IPS-15b (cell line): ENCODE measurements at regions not wholly inside any gene's neighbourhood (a gene's known extent, or its start where the extent isn't known, plus 50 kb on each side); places are given as distances from the start of the nearest gene placed in this dataset.
A peak's percentile ranks its signal among the peaks of the same experiment; 100 is the strongest.

Source experiments
- H3K27me3 ChIP-seq: one replicate; pipeline ENCODE4 v1.6.1; 2013; ENCODE audit warnings: low read length; ENCODE audit not compliant: control insufficient read depth, insufficient read depth
- H3K36me3 ChIP-seq: one replicate; pipeline ENCODE4 v1.6.1; 2013; ENCODE audit warnings: low read length; ENCODE audit not compliant: control insufficient read depth, insufficient read depth
- H3K4me1 ChIP-seq: one replicate; pipeline ENCODE4 v1.6.1; 2013; ENCODE audit warnings: mild to moderate bottlenecking, low read length; ENCODE audit not compliant: control insufficient read depth, insufficient read depth
- H3K4me3 ChIP-seq: one replicate; pipeline ENCODE4 v1.5.1; 2013; ENCODE audit warnings: low read depth, low read length
- H3K9ac ChIP-seq: one replicate; pipeline ENCODE4 v1.6.1; 2013; ENCODE audit warnings: low read depth, mild to moderate bottlenecking, low read length
- H3K9me3 ChIP-seq: one replicate; pipeline ENCODE4 v1.6.1; 2013; ENCODE audit warnings: mild to moderate bottlenecking, low read length; ENCODE audit not compliant: control insufficient read depth, insufficient read depth

DNA sequence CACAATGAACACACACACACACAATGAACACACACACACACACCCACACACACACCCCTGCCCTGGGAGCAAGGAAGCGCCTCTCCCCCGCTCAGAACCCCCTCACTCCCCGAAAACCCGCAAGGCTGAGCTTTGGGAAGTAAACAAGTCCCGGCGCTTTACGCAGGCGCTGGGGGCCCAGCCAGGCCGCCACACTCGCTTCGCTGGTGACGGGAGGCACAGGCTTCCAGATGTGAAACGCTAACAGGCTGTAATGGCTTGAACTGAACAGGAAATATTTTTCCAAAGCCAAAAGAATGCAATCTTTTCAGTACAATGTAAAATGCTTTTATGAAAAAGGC is 122.7 kb upstream of the IGF1R start:
- Histone ChIP-seq H3K36me3 (no peaks in the 10 kb centered on the region), H3K27me3 (no peaks in the 10 kb centered on the region), H3K9me3 (no peaks in the 10 kb centered on the region), H3K4me3 (no peak overlapping the region), H3K9ac (no peak overlapping the region), H3K4me1 (peaks cover 2% of the 10 kb centered on the region)

DNA sequence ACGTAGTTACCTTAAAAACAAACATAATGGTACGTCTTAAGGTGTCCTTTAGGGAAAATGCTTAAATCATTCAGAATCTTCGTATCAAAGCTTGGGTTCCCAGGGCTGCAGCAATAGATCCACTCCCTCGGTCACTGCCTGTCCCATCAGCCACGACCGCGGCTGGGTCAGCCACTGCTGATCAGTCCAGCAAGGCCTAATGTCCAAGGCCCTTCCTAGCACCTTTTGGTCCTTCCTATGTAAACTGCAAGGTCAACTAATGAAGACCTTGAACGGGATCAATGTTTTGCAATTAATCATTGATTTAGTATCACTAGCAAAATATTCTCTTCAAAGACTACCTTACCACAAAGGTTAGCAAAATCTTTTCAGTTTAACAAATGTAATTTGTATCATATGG is 122.2 kb upstream of the IGF1R start:
- Histone ChIP-seq H3K4me1 (peaks cover 2% of the 10 kb centered on the region), H3K36me3 (no peaks in the 10 kb centered on the region), H3K4me3 (no peak overlapping the region), H3K9me3 (no peaks in the 10 kb centered on the region), H3K27me3 (no peaks in the 10 kb centered on the region), H3K9ac (no peak overlapping the region)

DNA sequence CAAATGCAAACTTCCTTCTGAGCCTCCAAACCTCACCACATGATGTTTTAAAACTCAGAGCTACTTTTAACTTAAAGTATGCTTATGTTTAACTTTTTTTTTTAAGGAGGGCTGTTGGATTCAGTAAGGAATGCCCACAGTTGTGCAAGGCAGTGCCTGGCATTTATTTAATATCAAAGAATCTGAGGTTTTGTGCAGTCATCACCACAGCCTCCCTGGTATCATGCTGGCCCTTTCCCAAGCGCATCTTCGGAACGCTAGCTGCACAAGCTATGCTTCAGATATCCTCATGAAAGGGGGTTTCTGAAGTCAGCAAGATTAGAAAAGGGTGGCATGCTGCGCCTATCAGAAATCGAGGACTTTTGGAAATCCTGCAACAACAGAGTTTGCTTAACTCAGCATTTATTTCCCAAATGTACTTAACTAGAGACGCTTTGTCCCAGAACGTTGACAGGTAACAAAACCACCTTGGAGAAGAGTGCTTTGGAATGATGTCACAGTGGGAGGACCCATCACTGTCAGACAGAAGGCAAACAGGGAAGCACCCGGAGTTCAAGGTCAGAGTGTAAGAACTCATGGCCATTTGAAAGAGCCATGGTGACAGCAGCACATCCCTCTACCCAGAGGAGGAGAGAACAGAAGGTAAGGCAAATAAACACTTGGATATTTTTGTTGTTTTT is 120.2 kb upstream of the IGF1R start:
- no peaks in the 10 kb centered on the region for H3K9me3 ChIP-seq
- H3K36me3 ChIP-seq = no peaks in the 10 kb centered on the region
- no peaks in the 10 kb centered on the region for H3K27me3 ChIP-seq
- peaks cover 2% of the 10 kb centered on the region for H3K4me1 ChIP-seq
- H3K9ac ChIP-seq = no peak overlapping the region
- H3K4me3 ChIP-seq = no peak overlapping the region

DNA sequence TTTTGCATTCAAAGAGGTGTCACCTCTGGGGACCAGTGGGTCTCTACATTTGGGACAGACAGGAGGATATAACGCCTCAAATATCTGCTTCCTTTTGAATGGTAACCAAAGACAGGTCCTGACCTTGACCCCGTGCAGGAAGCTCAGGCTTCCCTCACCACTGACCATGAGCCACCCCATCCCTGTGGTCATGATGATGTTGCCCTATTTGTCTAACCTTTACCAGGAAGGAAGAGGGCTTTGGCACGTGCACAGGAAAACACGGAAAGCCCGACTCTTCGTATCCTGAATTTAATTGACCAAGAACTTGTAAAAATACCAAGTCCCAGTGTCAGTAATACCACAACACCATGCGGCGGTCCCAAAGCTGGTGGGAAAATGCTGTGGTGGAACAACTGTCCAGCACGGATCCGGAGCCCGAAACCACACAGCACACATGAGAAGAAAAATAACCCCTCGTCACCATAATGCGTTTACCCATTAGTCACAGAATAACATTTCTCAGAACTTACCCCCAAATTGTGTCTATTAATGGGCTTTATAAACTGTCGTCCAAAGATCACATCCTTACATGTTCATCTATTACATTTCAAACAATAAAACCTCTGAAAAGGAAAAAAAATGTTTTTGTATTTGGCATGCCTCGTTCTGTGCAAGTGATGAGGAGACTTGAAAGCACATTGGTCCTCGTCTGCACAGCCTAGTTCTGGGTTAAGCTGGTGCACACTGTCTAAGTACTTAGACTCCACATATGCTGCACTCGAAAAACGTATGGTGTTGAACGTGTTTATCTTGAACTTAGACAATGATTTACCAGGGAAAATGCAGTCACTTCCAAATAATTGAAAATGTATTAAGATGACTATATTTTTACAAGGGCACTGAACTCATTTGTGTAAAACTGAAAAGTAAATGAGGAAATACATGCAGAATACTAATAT is 118.9 kb upstream of the IGF1R start:
- no peaks in the 10 kb centered on the region for H3K36me3 ChIP-seq
- H3K4me3 ChIP-seq = no peak overlapping the region
- no peaks in the 10 kb centered on the region for H3K9me3 ChIP-seq
- no peak overlapping the region for H3K9ac ChIP-seq
- H3K4me1 ChIP-seq = peaks cover 2% of the 10 kb centered on the region
- no peaks in the 10 kb centered on the region for H3K27me3 ChIP-seq

DNA sequence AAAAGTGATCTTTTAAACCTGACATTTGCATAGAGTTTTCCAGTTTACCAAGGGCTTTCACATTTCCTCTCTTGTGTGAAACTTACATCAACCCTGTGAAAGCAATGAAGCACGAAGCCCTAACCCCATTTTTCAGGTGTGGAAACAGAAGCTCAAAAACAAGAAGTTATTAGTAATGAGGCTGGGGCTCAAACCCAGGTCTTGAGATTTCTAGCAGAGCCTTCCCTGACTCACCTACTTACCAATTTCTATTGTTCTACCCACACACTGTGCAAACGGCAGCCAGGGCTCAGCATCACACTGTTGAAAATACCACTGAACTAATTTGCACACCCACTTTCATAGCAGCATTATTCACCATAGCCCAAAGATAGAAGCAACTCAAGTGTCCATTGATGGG is 117.8 kb upstream of the IGF1R start:
- no peak overlapping the region for H3K4me3 ChIP-seq
- H3K36me3 ChIP-seq = no peaks in the 10 kb centered on the region
- H3K9ac ChIP-seq = no peak overlapping the region
- no peaks in the 10 kb centered on the region for H3K27me3 ChIP-seq
- H3K4me1 ChIP-seq = peaks cover 2% of the 10 kb centered on the region
- H3K9me3 ChIP-seq = no peaks in the 10 kb centered on the region

DNA sequence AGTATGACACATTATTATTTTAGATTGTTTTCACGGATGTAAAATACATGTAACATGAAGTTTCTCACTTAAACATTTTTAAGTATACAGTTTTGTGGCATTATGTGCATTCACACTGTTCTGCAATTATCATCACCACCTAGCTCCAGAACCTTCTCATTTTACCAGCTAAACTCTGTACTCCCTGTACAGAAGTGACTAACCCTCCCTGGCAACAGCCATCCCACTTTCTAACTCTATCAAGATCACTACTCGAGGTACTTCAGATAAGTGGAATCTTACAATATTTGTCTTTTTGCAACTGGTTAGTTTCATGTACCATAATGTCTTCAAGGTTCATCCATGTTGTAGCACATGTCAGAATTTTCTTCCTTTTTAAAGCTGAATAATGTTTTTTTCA is 116.3 kb upstream of the IGF1R start:
- no peaks in the 10 kb centered on the region for H3K36me3 ChIP-seq
- no peak overlapping the region for H3K4me3 ChIP-seq
- peaks cover 2% of the 10 kb centered on the region for H3K4me1 ChIP-seq
- no peaks in the 10 kb centered on the region for H3K27me3 ChIP-seq
- H3K9me3 ChIP-seq = no peaks in the 10 kb centered on the region
- no peak overlapping the region for H3K9ac ChIP-seq

DNA sequence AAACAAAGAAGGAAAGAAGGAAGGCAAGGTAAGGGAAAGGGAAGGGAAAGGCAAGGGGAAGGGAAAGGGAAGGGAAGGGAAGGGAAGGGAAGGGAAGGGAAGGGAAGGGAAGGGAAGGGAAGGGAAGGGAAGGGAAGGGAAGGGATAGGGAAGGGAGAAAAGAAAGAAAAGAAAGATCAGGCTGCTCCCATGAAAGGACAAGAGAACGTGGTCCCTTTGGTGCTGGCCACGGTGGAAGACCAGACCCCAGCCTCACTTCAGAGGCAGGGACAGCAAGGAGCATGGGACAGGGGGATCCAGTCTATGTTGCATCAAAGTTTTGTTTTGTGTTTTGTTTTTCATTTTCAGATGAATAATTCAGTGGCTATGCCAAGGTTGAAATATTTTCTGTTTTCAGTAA is 111.4 kb upstream of the IGF1R start:
- Histone ChIP-seq H3K4me1 (no peaks in the 10 kb centered on the region), H3K36me3 (no peaks in the 10 kb centered on the region), H3K27me3 (no peaks in the 10 kb centered on the region), H3K9ac (no peak overlapping the region), H3K9me3 (no peaks in the 10 kb centered on the region), H3K4me3 (no peak overlapping the region)

DNA sequence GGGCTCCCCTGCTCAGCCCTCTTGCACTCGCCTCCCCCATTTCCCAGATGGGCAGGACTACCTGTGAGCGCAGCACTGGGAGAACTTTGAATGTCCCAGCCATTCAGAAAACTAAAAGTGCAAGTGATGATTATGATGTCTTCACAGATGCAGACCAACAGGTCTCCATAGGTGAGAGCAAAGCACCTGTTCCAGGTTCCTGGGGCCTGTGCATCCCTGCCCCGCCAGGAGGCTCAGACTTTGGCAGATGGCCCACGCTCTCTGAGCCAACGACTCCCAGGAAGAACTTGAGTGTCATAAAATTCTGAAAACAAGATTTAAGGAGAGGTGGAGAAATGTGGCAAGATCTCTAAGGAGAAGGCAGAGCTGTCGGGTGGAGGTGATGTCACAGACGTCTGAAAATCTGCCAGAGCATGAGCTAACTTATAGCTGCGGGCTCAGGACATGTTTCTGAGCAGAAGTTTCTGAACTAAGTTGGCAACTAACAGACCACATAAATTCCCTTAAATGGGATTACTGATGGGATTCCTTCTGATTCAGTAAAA is 110.8 kb upstream of the IGF1R start:
- no peaks in the 10 kb centered on the region for H3K36me3 ChIP-seq
- no peaks in the 10 kb centered on the region for H3K9me3 ChIP-seq
- no peaks in the 10 kb centered on the region for H3K27me3 ChIP-seq
- no peaks in the 10 kb centered on the region for H3K4me1 ChIP-seq
- H3K4me3 ChIP-seq = no peak overlapping the region
- H3K9ac ChIP-seq = no peak overlapping the region

DNA sequence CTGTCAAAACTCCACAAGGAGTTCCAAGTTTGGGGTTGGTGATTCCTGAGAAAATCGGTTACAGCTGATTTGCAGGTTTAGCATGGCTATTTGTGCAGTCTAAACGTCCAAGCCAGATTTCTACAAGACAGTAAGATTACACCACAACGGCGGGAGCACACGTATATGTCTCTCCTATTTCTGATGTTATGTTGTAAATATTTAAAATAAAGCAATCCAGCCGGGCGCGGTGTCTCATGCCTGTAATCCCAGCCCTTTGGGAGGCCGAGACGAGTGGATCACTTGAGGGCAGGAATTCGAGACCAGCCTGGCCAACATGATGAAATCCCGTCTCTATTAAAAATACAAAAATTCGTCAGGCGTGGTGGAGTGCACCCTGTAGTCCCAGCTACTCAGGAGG is 106.8 kb upstream of the IGF1R start:
- no peaks in the 10 kb centered on the region for H3K27me3 ChIP-seq
- H3K4me1 ChIP-seq = no peaks in the 10 kb centered on the region
- no peaks in the 10 kb centered on the region for H3K36me3 ChIP-seq
- no peaks in the 10 kb centered on the region for H3K9me3 ChIP-seq
- H3K4me3 ChIP-seq = no peak overlapping the region
- no peak overlapping the region for H3K9ac ChIP-seq

DNA sequence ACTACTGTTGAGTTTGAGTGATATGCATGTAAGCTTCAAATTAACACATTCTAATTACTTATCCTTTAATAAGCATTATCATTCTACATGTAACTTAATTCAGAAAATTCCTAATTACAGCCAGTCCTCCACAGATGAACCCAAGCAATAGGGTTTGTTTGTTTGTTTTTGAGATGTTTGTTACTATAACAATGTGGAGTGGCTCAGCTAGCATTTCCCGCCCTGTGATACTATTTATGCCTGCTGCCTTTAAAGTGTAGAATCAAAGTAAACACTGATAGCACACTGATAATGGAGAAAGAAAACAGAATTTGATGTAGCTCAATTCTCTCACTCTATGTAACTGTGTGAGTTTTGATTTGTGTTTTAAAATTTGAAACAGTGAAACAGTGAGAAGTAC is 105.1 kb upstream of the IGF1R start:
- Histone ChIP-seq H3K36me3 (no peaks in the 10 kb centered on the region), H3K9me3 (no peaks in the 10 kb centered on the region), H3K27me3 (no peaks in the 10 kb centered on the region), H3K9ac (no peak overlapping the region), H3K4me3 (no peak overlapping the region), H3K4me1 (peaks cover 5% of the 10 kb centered on the region)

DNA sequence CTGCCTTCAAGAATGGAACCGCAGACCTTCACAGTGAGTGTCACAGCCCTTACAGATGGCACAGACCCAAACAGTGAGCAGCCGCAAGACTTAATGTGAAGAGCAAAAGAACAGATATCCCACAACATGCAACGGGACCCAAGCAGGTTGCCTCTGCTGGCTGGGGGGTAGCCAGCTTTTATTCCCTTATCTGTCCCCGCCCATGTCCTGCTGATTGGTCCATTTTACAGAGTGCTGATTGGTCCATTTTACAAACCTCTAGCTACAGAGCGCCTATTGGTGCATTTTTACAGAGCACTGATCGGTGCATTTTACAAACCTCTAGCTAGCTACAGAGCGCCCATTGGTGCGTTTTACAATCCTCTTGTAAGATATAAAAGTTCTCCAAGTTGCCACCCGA is 102.0 kb upstream of the IGF1R start:
- H3K4me3 ChIP-seq = no peak overlapping the region
- H3K4me1 ChIP-seq = peaks cover 5% of the 10 kb centered on the region
- no peaks in the 10 kb centered on the region for H3K36me3 ChIP-seq
- no peaks in the 10 kb centered on the region for H3K9me3 ChIP-seq
- no peak overlapping the region for H3K9ac ChIP-seq
- H3K27me3 ChIP-seq = no peaks in the 10 kb centered on the region

DNA sequence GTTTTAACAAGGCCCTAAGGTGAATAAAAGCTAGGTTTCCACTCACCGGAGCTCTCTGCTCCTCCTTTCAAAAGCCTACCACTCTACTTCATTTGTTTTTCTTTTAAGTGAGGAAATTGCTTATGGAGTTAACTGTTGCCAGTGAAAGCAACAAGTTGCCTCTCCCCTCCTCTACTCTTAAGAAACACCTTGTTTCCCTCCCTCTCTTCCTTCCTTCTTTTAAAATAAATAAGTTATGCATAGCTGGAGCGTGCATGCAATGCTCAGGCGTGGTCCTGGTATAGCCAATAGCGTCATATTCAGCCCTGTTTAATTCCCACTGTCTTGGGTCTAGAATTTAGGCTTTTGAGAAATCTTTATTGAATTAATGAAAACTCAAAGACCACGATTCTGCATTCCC is 101.1 kb upstream of the IGF1R start:
- H3K4me1 ChIP-seq = peaks cover 5% of the 10 kb centered on the region
- no peaks in the 10 kb centered on the region for H3K27me3 ChIP-seq
- no peak overlapping the region for H3K9ac ChIP-seq
- peak overlapping the region; percentile 51 for H3K4me3 ChIP-seq
- no peaks in the 10 kb centered on the region for H3K9me3 ChIP-seq
- H3K36me3 ChIP-seq = no peaks in the 10 kb centered on the region
